ENCODE measurements at regions not wholly inside any gene's neighbourhood (a gene's known extent, or its start where the extent isn't known, plus 50 kb on each side); places are given as distances from the start of the nearest gene placed in this dataset.

DNA sequence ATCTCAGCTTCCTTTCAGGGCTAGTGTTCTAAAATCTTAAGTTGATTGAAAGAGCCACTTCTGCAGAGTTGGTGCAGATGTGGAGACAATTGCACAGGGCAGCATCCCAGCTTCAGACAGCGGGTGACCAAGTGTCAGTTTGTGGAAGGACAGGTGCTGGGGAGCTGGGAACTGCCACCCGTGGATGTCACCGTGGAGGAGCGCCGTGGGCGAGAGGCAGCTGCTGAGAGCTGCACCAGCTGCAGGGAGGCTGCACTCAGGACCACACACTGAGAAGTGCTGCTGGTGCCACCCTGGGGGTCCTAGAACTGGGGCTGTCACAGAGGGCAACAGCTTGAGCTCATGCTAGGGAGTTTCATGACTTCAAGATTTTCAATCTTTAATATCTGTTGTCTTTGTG, 543.0 kb upstream of the FZD8 start:
- 85% methylated on average over 6 of the region's 6 CpGs for WGBS

GRCh38 chr10:36183726-36184125, 541.6 kb upstream of the FZD8 start:
- TF ChIP-seq EP300 (IDR thresholded peaks at IDR 0.05) (no peak), POLR2A (IDR thresholded peaks at IDR 0.05) (no peak), POLR2AphosphoS5 (IDR thresholded peaks at IDR 0.05) (no peak), CTCF (IDR thresholded peaks at IDR 0.05) (no peak)
- DNase-seq (ENCODE audit: low spot score in 2 of 2), result no peak
- Histone ChIP-seq H3K36me3 (no peaks in the 10 kb centered on the region), H3K27me3 (no peaks in the 10 kb centered on the region), H3K4me3 (no peak overlapping the region), H3K27ac (no peak overlapping the region), H3K9me3 (no peaks in the 10 kb centered on the region), H3K4me1 (peaks cover 10% of the 10 kb centered on the region)
- WGBS, result 95% methylated on average over 6 of the region's 6 CpGs

More for the DNA sequence above, 543.0 kb upstream of the FZD8 start:
- no peaks in the 10 kb centered on the region for H3K27me3 ChIP-seq
- no peaks in the 10 kb centered on the region for H3K36me3 ChIP-seq
- no peak overlapping the region for H3K4me3 ChIP-seq
- no peaks in the 10 kb centered on the region for H3K9me3 ChIP-seq
- H3K4me1 ChIP-seq, result peaks cover 10% of the 10 kb centered on the region
- DNase-seq (ENCODE audit: low spot score in 2 of 2), result no peak
- H3K27ac ChIP-seq, result no peak overlapping the region
- TF ChIP-seq EP300 (IDR thresholded peaks at IDR 0.05), result no peak
- no peak for TF ChIP-seq POLR2A (IDR thresholded peaks at IDR 0.05)
- TF ChIP-seq CTCF (IDR thresholded peaks at IDR 0.05), result no peak
- TF ChIP-seq POLR2AphosphoS5 (IDR thresholded peaks at IDR 0.05), result no peak

- Histone ChIP-seq H3K4me3 (no peak overlapping the region), H3K36me3 (no peaks in the 10 kb centered on the region), H3K4me1 (peaks cover 10% of the 10 kb centered on the region), H3K27me3 (no peaks in the 10 kb centered on the region), H3K27ac (no peak overlapping the region), H3K9me3 (no peaks in the 10 kb centered on the region)
- TF ChIP-seq POLR2A (IDR thresholded peaks at IDR 0.05), result no peak
- TF ChIP-seq EP300 (IDR thresholded peaks at IDR 0.05), result no peak
- TF ChIP-seq CTCF (IDR thresholded peaks at IDR 0.05), result no peak
- no peak for TF ChIP-seq POLR2AphosphoS5 (IDR thresholded peaks at IDR 0.05)
- DNase-seq (ENCODE audit: low spot score in 2 of 2), result no peak
Measured at GRCh38 chr10:36183056-36183455, 541.0 kb upstream of the FZD8 start.

DNA sequence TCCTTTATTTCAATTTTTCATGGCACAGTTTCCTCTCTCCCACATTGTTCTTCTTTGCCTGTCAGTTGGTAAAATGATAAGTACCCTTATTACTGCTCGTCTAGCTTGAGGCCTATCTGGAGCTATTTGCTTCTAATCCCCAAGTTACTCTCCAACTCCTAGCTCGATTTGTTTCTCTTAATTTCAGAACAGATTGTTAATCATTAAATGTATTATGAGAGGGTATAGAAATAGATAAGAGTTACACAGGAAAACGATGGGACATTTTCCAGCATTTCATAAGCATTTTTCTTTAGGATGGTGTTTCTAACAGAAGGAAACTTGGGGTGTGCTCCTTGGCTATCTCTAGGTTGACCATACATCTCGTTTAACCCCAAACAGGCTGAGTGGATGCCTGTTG, 540.5 kb upstream of the FZD8 start:
- H3K36me3 ChIP-seq, result no peaks in the 10 kb centered on the region
- H3K9me3 ChIP-seq, result no peaks in the 10 kb centered on the region
- H3K27me3 ChIP-seq, result no peaks in the 10 kb centered on the region
- no peak for DNase-seq (ENCODE audit: low spot score in 2 of 2)
- TF ChIP-seq POLR2A (IDR thresholded peaks at IDR 0.05) (no peak), POLR2AphosphoS5 (IDR thresholded peaks at IDR 0.05) (no peak), EP300 (IDR thresholded peaks at IDR 0.05) (no peak), CTCF (IDR thresholded peaks at IDR 0.05) (no peak)
- no peak overlapping the region for H3K4me3 ChIP-seq
- H3K27ac ChIP-seq, result no peak overlapping the region
- H3K4me1 ChIP-seq, result peaks cover 6% of the 10 kb centered on the region
- WGBS, result 81% methylated on average over 4 of the region's 4 CpGs

DNA sequence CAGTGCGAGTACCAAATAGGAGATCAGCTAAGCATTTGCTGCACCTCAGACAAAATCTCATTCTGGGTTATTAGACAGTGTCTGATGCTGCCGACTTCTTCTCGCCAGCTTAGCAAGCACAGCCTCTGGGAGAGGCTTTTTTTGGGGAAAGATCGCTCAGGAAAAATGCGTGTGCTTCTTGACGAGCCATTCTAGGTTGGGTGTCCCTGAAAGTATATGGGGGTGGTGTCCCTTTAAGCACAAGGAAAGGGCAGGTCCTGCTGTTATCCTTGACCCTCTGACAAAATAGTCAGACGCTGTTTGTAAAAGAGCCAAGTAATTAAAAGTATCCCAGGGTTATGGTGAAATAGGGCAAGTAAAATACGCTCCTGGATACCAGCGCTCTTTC, 540.1 kb upstream of the FZD8 start:
- no peak for DNase-seq (ENCODE audit: low spot score in 2 of 2)
- Histone ChIP-seq H3K4me1 (peaks cover 5% of the 10 kb centered on the region), H3K9me3 (no peaks in the 10 kb centered on the region), H3K36me3 (no peaks in the 10 kb centered on the region), H3K27me3 (no peaks in the 10 kb centered on the region), H3K4me3 (no peak overlapping the region), H3K27ac (no peak overlapping the region)
- TF ChIP-seq CTCF (IDR thresholded peaks at IDR 0.05), result no peak
- TF ChIP-seq POLR2A (IDR thresholded peaks at IDR 0.05), result no peak
- no peak for TF ChIP-seq POLR2AphosphoS5 (IDR thresholded peaks at IDR 0.05)
- no peak for TF ChIP-seq EP300 (IDR thresholded peaks at IDR 0.05)
- WGBS, result 61% methylated on average over 9 of the region's 9 CpGs
